Cardiac septum (tissue), 1 donor: ENCODE measurements at regions not wholly inside any gene's neighbourhood (a gene's known extent, or its start where the extent isn't known, plus 50 kb on each side); places are given as distances from the start of the nearest gene placed in this dataset.
"Not testable (repeated sequence)": the region's sequence is repeated elsewhere in the genome, so short reads cannot be mapped to it uniquely, and the experiment has no call there.

Source experiments
- DNase-seq: peaks from one replicate; pipeline ENCODE4 v3.0.0-alpha.2; 2020; ENCODE audit warnings: low spot score
- intact Hi-C: fragments of 100-400 bp; cut with DNase I; formaldehyde crosslinking; loops from one replicate; pipeline ENCODE4 v1.14.0; 2022
- donor health status: DM: no; HTN: no; CAD: no.

GRCh38 chr2:122682356-122682755, 926.9 kb downstream of the TSN start:
- no peak for DNase-seq
- intact Hi-C loops: no loop called here

- DNase-seq: no peak
- intact Hi-C loops: no loop called here
Observed at GRCh38 chr2:122683018-122683417, 927.6 kb downstream of the TSN start.

DNA sequence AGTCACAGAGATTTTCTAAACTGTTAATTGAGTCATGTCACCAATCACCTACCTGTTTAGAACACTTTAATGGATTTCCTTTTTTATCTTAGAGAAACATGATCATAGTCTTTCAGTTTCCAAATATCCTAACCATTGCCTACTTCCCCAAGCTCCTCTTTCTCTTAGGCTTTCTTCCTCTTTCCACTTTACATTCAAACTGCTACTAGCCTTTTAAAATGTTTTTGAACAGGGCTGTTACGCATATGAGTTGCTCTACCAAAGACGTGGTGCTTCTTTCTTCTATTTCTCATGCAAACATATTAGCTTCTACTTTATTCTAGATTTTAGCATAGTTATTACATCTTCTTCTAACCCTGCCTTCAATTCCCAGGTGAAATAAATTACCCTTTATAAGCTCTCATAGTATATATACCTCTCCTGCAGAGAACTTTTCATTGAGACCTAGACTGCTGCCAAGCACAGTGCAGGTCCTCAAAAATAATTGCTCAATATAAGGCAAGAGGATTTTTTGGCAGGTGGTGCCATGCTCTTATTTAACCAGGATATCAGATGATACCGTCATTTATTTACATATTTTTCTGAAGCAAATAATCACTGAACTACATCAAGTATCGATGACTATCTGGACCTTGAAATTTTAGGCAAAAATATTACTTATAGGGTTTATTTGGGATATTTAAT, 937.1 kb downstream of the TSN start:
- intact Hi-C loops: no loop called here
- DNase-seq: no peak

DNA sequence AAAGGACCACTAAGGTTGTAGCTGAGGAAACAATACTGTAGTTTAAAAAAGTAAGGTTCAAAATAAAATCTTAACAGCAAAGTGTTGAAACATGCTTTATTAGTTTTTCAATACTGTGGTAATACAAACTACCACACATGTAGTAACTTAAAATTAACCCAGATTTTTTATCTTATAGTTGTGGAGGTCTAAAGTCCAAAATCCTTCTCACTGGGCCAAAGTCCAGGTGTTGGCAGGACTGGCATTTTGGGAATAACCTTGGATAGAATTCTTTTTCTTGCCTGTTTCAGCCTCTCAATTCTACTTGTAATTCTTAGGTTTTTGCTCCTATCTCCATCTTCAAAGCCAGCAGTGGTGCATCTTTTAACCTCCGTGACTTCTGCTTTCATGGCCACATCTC, 942.0 kb downstream of the TSN start:
- no peak for DNase-seq
- intact Hi-C loops: no loop called here

- intact Hi-C loops: no loop called here
Observed at GRCh38 chr2:122703676-122704075, 948.2 kb downstream of the TSN start.

GRCh38 chr2:122704109-122704563, 948.7 kb downstream of the TSN start:
- intact Hi-C loops: no loop called here
- DNase-seq: no peak

More at GRCh38 chr2:122703676-122704075, 948.2 kb downstream of the TSN start:
- no peak for DNase-seq

DNA sequence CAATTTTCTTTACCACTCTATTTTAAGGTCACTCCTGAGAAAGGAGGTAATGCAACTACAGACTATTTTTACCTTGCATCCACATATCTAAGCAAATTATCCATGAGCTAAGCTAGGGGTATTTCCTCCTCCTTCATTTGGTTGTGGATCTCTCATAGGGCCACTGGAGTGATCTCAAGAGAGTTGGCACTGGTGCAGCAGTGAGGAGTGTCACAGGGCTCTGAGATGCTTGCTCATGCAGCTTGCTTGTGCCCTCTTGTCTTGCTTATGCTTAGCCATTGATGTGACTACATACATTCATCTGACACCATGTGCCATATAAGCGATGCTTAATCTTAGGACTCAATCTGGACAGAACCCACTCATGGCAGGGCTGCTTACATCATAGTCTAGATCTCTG, 950.3 kb downstream of the TSN start:
- no peak for DNase-seq
- intact Hi-C loops: no loop called here

DNA sequence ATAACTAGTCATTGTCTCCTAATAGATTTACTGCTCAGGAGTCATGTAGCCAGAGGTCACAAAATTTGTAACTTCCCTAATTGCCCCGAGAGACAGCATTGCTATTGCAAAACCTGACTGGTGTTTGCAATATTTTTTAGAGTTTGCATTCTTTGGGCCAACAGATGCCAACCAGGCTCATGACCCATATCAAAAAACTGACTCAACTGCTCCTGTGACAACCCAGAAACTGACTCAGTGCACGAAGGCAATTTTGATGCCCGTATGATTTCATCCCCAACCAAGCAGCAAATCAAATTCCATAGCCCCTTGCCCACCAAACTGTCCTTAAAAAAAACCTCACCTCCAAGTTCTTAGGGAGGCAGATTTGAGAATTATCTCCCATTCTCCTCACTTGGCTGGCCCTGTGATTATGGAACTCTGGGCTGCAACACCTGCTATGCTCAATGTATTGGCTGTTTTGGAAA, 951.3 kb downstream of the TSN start:
- intact Hi-C loops: no loop called here
- DNase-seq: no peak

DNA sequence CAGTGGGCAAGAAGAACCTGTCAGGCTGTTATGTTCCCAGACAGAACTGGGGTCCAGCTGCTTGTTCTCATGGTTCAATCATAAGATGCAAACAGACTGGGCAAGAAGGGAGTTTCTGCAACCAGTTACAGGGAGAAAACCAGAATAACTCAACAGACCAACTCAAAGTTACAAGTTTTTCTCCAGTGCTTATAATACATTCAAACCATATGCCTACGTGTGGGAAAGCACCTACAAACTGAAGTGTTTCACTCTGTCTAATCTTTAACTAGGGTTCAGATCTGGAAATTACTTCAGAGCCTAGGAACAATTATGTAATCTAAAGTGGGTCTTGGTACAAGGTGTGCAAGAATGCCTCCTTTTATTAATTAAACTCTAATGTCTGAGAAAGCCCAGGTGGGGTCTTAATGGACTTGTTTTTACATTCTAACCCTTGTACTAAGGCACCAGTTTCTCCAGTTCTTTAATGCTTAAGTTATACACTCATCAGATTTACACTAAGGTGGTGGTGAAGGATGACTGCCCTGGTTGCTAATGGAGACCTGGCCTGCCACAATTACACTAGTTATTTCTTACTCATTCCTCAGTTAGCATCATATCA, 951.9 kb downstream of the TSN start:
- DNase-seq: no peak
- intact Hi-C loops: no loop called here

DNA sequence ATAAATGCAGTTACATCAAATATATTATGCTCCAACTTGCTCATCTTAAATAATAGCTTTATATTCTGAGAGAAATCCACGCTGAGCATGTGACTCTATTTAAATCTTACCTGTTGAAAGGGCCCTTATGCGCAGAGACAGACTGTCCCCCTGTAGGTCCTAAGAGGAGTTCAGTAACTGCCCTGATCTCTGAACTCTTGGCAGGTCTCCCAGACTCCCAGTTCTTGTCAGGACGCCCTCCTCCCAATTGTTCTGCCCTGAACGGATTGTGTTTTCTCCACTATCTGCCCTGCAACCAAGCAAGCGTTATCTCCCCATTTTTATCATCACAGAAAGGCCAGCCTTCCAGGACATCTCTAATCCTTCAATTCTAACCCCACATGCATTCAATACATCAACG, 954.6 kb downstream of the TSN start:
- intact Hi-C loops: no loop called here
- no peak for DNase-seq

GRCh38 chr2:122713800-122714199, 958.3 kb downstream of the TSN start:
- intact Hi-C loops: no loop called here
- DNase-seq: no peak

- DNase-seq, intact Hi-C loops: not testable (repeated sequence)
Observed at GRCh38 chr2:122720822-122721221, 965.4 kb downstream of the TSN start.

DNA sequence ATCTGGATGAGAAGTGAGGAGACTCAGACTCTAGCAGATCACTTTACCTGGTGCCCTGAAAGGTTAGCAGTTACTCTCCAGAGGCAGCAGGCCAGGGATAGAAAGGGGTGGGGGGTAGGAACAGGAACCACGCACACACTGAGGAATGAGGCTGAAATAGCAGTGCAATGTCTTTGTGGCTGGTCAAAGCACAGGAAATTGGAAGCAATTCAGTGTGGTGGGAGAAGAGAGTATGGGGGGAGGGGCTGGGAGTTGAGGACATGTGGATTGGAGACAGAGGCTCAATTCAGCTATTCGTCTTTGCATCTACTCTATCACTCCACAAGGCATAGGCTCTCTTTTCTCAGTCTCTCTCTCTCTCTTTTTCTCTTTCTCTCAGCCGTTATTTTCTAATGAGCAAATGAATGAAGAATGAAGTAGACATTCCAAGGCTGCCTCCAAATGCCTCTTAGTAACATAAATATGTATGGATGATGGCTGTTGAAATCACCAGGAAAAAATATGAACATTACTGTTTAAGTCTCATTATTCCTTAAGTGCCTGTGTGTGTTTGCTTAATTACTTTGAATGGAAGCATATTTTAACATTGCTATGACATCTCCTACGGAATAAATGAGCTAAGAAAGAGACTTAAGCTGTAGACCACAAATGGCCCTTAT, 979.4 kb downstream of the TSN start:
- intact Hi-C loops: no loop called here
- DNase-seq: no peak

- DNase-seq: no peak
- intact Hi-C loops: no loop called here
Observed at GRCh38 chr2:122736279-122736678, 980.8 kb downstream of the TSN start.

DNA sequence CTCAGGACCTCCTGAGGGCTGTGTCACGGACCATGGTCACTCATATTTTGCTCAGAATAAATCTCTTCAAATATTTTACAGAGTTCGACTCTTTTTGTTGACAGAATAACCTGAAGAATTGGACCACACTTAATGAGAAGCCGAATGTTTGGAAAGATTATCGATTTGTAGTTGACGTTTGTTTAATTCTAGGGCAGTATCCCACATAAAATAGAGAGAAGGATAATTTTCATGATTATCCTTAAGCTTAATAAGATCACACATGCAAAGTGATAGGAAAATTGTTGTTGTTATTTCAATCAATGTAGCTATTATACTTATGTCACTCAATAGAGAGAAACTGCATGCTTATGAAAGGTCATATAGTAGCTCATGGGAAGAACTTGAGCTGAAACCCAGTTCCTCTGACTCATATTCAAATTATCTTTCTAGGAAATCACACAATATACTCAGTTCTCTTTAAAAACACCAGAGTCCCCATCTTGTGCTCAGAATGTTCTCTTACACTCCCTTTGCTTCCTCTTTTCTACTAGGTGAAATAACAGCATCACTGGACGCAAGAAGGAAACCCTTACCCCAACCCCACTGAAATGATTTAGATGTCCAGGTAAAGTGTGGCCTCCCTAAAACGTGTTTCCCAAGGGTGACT, 982.1 kb downstream of the TSN start:
- DNase-seq: no peak
- intact Hi-C loops: no loop called here

GRCh38 chr2:122739732-122740593, 984.5 kb downstream of the TSN start:
- DNase-seq: no peak
- intact Hi-C loops: loop anchor here (10.0 kb wide), 1 partner anchor 765 kb away; no protein-coding TSS in a partner anchor

DNA sequence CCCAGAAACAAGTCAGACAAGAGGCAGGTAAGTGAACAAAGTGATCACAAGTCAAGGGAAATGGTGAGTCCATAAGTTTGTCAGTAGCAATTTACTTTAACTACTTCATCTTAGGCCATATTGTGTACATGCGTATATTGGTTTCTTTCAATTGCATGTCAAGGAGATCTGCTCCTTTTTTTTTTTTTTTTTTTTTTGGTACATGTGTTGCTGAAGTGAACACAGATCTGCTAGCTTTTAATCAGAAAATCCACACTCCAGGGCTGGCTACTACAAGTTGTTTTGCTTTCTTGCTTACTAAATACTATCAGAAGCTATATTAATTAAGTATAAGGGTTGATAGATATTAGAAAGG, 985.1 kb downstream of the TSN start:
- intact Hi-C loops: loop anchor here (10.0 kb wide), 1 partner anchor 766 kb away; no protein-coding TSS in a partner anchor
- DNase-seq: no peak

DNA sequence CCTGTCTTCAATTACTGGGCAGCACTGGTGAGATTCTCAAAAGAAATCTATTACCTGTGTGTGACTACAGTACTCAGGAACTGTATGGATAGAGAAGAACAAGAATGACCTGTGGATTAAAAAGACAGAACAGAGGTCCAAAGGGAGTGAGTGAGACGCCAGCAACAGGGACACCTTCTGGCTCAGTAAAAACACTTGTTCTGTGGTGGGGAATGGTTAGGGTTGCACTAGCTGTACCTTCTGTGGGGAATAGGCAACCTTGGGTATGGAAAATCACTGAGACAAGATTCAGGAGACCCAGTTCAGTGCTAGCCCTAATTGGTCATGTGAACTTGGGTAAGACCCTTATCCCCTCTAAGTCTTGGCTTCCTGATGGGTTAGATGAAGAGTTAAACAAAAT, 986.0 kb downstream of the TSN start:
- intact Hi-C loops: loop anchor here (10.0 kb wide), 1 partner anchor 767 kb away; no protein-coding TSS in a partner anchor
- no peak for DNase-seq

DNA sequence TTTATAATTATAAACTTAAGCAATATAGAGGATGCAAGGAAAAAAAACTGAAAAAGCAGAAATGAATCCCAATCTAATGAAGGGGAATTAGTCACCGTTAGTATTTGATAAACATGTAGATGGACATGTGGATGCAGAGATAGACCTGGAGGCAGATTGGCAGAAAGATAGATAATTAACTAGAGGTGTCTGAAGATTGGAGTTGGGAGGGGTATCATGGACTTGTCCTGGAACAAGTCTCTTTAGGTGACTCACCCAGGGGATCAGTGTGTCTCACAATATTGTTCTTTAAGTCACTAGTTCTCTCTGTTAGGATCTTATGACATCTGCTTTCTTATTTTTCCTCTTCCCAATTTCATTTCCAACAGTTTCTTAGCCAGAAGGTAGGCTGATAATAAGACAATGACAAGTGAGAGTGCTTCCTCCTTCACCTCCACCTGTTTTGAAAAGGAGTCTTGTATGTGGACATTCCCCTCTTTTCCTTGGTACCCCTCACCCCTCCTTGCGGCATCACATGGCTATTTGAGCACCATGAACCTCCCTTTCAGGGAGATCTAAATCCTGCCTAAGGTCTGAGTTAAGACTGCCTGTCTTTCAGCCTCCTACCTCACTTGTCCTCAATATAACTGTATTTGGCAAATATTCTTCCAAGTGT, 987.7 kb downstream of the TSN start:
- intact Hi-C loops: loop anchor here (10.0 kb wide), 1 partner anchor 768 kb away; no protein-coding TSS in a partner anchor

More for the DNA sequence above, 987.7 kb downstream of the TSN start:
- no peak for DNase-seq
